ENCODE measurements at regions not wholly inside any gene's neighbourhood (a gene's known extent, or its start where the extent isn't known, plus 50 kb on each side); places are given as distances from the start of the nearest gene placed in this dataset.
"Not testable (repeated sequence)": the region's sequence is repeated elsewhere in the genome, so short reads cannot be mapped to it uniquely, and the experiment has no call there.

- in situ Hi-C loops (cut with MboI): no loop called here
- H2AFZ ChIP-seq: peak overlapping the region; percentile 64
- DNase-seq: peak; percentile 64
Measured at GRCh38 chr5:89534331-89534730, 651.3 kb upstream of the MEF2C start.

GRCh38 chr5:89524785-89525184 is 641.8 kb upstream of the MEF2C start:
- TF ChIP-seq EZH2 (IDR thresholded peaks at IDR 0.05; ENCODE audit: insufficient read depth, poor library complexity, severe bottlenecking) (no peak), EZH2phosphoT487 (IDR thresholded peaks at IDR 0.05; ENCODE audit: insufficient read depth, low read depth) (no peak)
- DNase-seq: no peak
- Histone ChIP-seq H4K20me1 (ENCODE audit: insufficient read depth) (no peaks in the 10 kb centered on the region), H3K4me3 (no peak overlapping the region), H3K4me1 (ENCODE audit: insufficient read depth) (no peaks in the 10 kb centered on the region), H3K36me3 (ENCODE audit: low read depth) (no peaks in the 10 kb centered on the region), H3K9me2 (ENCODE audit: insufficient read depth) (no peaks in the 10 kb centered on the region), H3K4me2 (ENCODE audit: unreplicated experiment) (no peak overlapping the region), H3K9ac (no peak overlapping the region), H3F3A (ENCODE audit: insufficient read depth) (no peaks in the 10 kb centered on the region), H2AFZ (no peak overlapping the region), H3K27me3 (replicated peaks; ENCODE audit: insufficient read depth) (no peaks in the 10 kb centered on the region), H3K9me3 (ENCODE audit: low read depth) (no peaks in the 10 kb centered on the region), H3K79me2 (ENCODE audit: insufficient read depth) (no peaks in the 10 kb centered on the region), H3K27ac (no peak overlapping the region)
- in situ Hi-C loops (cut with MboI): no loop called here
- WGBS, 2 experiments (ENCODE audit: low coverage in 1 of 2, low lambda C conversion rate in 2 of 2, missing lambda C conversion rate in 2 of 2): 48 to 52% methylated on average over 3 of the region's 3 CpGs

More at GRCh38 chr5:89534331-89534730, 651.3 kb upstream of the MEF2C start:
- Histone ChIP-seq H3K4me3 (no peak overlapping the region), H4K20me1 (ENCODE audit: insufficient read depth) (no peaks in the 10 kb centered on the region), H3K36me3 (ENCODE audit: low read depth) (no peaks in the 10 kb centered on the region), H3K9ac (no peak overlapping the region), H3F3A (ENCODE audit: insufficient read depth) (0 out of 2 replicates have a peak, but pooled peaks cover 9% of the 10 kb centered on the region), H3K27ac (peak overlapping the region; percentile 34), H3K9me3 (ENCODE audit: low read depth) (no peaks in the 10 kb centered on the region), H3K9me2 (ENCODE audit: insufficient read depth) (no peaks in the 10 kb centered on the region), H3K79me2 (ENCODE audit: insufficient read depth) (no peaks in the 10 kb centered on the region), H3K4me1 (ENCODE audit: insufficient read depth) (peaks cover 22% of the 10 kb centered on the region), H3K27me3 (replicated peaks; ENCODE audit: insufficient read depth) (no peaks in the 10 kb centered on the region), H3K4me2 (ENCODE audit: unreplicated experiment) (peak overlapping the region; percentile 2)
- no peak for TF ChIP-seq EZH2phosphoT487 (IDR thresholded peaks at IDR 0.05; ENCODE audit: insufficient read depth, low read depth)

GRCh38 chr5:89523867-89524266 is 640.9 kb upstream of the MEF2C start:
- H3K4me3 ChIP-seq; H3K4me1 ChIP-seq (ENCODE audit: insufficient read depth); H3K9me2 ChIP-seq (ENCODE audit: insufficient read depth); H3K79me2 ChIP-seq (ENCODE audit: insufficient read depth); DNase-seq; H2AFZ ChIP-seq; H4K20me1 ChIP-seq (ENCODE audit: insufficient read depth); H3K27ac ChIP-seq; in situ Hi-C loops (cut with MboI); H3K36me3 ChIP-seq (ENCODE audit: low read depth); H3K9me3 ChIP-seq (ENCODE audit: low read depth); H3K4me2 ChIP-seq (ENCODE audit: unreplicated experiment); H3F3A ChIP-seq (ENCODE audit: insufficient read depth); H3K9ac ChIP-seq; H3K27me3 ChIP-seq (replicated peaks; ENCODE audit: insufficient read depth): not testable (repeated sequence)

GRCh38 chr5:89520771-89521170 is 637.8 kb upstream of the MEF2C start:
- in situ Hi-C loops (cut with MboI): no loop called here
- TF ChIP-seq EZH2 (IDR thresholded peaks at IDR 0.05; ENCODE audit: insufficient read depth, poor library complexity, severe bottlenecking): no peak
- H3K9me2 ChIP-seq (ENCODE audit: insufficient read depth): no peaks in the 10 kb centered on the region
- no peak overlapping the region for H2AFZ ChIP-seq
- H3K27ac ChIP-seq: no peak overlapping the region
- no peaks in the 10 kb centered on the region for H3K36me3 ChIP-seq (ENCODE audit: low read depth)
- H3K9me3 ChIP-seq (ENCODE audit: low read depth): no peaks in the 10 kb centered on the region
- H3K27me3 ChIP-seq (replicated peaks; ENCODE audit: insufficient read depth): no peaks in the 10 kb centered on the region
- H3K4me3 ChIP-seq: no peak overlapping the region
- H3F3A ChIP-seq (ENCODE audit: insufficient read depth): no peaks in the 10 kb centered on the region
- H3K9ac ChIP-seq: no peak overlapping the region
- no peak overlapping the region for H3K4me2 ChIP-seq (ENCODE audit: unreplicated experiment)
- H4K20me1 ChIP-seq (ENCODE audit: insufficient read depth): no peaks in the 10 kb centered on the region
- no peaks in the 10 kb centered on the region for H3K4me1 ChIP-seq (ENCODE audit: insufficient read depth)
- WGBS, 2 experiments (ENCODE audit: low coverage in 1 of 2, low lambda C conversion rate in 2 of 2, missing lambda C conversion rate in 2 of 2): 77 to 79% methylated on average over 2 of the region's 2 CpGs
- no peak for DNase-seq
- H3K79me2 ChIP-seq (ENCODE audit: insufficient read depth): no peaks in the 10 kb centered on the region

GRCh38 chr5:89513299-89514044 is 630.5 kb upstream of the MEF2C start:
- H3F3A ChIP-seq (ENCODE audit: insufficient read depth): no peaks in the 10 kb centered on the region
- WGBS, 2 experiments (ENCODE audit: low coverage in 1 of 2, low lambda C conversion rate in 2 of 2, missing lambda C conversion rate in 2 of 2): 82 to 83% methylated on average over 3 of the region's 3 CpGs
- H3K36me3 ChIP-seq (ENCODE audit: low read depth): no peaks in the 10 kb centered on the region
- no peak overlapping the region for H2AFZ ChIP-seq
- no peaks in the 10 kb centered on the region for H3K9me3 ChIP-seq (ENCODE audit: low read depth)
- H3K9me2 ChIP-seq (ENCODE audit: insufficient read depth): no peaks in the 10 kb centered on the region
- H3K27ac ChIP-seq: no peak overlapping the region
- no peak overlapping the region for H3K9ac ChIP-seq
- no peaks in the 10 kb centered on the region for H3K4me1 ChIP-seq (ENCODE audit: insufficient read depth)
- H3K4me2 ChIP-seq (ENCODE audit: unreplicated experiment): no peak overlapping the region
- no peaks in the 10 kb centered on the region for H3K27me3 ChIP-seq (replicated peaks; ENCODE audit: insufficient read depth)
- H3K79me2 ChIP-seq (ENCODE audit: insufficient read depth): no peaks in the 10 kb centered on the region
- no peaks in the 10 kb centered on the region for H4K20me1 ChIP-seq (ENCODE audit: insufficient read depth)
- TF ChIP-seq EZH2 (IDR thresholded peaks at IDR 0.05; ENCODE audit: insufficient read depth, poor library complexity, severe bottlenecking) (no peak), EZH2phosphoT487 (IDR thresholded peaks at IDR 0.05; ENCODE audit: insufficient read depth, low read depth) (no peak)
- no peak for DNase-seq
- in situ Hi-C loops (cut with MboI): no loop called here
- H3K4me3 ChIP-seq: no peak overlapping the region
